HAP-1 (cell line): ENCODE measurements at regions not wholly inside any gene's neighbourhood (a gene's known extent, or its start where the extent isn't known, plus 50 kb on each side); places are given as distances from the start of the nearest gene placed in this dataset.

Experiments used
- DNase-seq, 2 experiments: peaks; one replicate each; pipeline ENCODE4 v3.0.0-alpha.2; 2016 to 2020; ENCODE audit warnings: low spot score in 2 of 2
- H3K27me3 ChIP-seq: fragments of 250-450 bp; sonication (Bioruptor Pico); 2 replicates; pipeline ENCODE4 v1.5.1; 2020; ENCODE audit warnings: low read depth, mild to moderate bottlenecking, moderate library complexity
- H3K36me3 ChIP-seq: fragments of 250-450 bp; sonication (Bioruptor Pico); replicated peaks from 2 replicates; pipeline ENCODE4 v1.5.1; 2020; ENCODE audit warnings: mild to moderate bottlenecking
- H3K4me1 ChIP-seq: fragments of 250-450 bp; sonication (Bioruptor Pico); 2 replicates; pipeline ENCODE4 v1.5.1; 2020; ENCODE audit warnings: mild to moderate bottlenecking
- H3K4me3 ChIP-seq: fragments of 250-450 bp; sonication (Bioruptor Pico); 2 replicates; pipeline ENCODE4 v1.5.1; 2020; ENCODE audit warnings: mild to moderate bottlenecking, moderate library complexity
- H3K9me3 ChIP-seq: fragments of 250-450 bp; sonication (Bioruptor Pico); 2 replicates; pipeline ENCODE4 v1.5.1; 2020; ENCODE audit warnings: mild to moderate bottlenecking, moderate library complexity
- in situ Hi-C: fragments of 300-500 bp; cut with MboI; formaldehyde crosslinking; loops from 3 replicates; pipeline ENCODE4 v1.14.3; 2020; ENCODE audit warnings: low sequenced_read_pairs, inconsistent platforms, mixed read lengths

DNA sequence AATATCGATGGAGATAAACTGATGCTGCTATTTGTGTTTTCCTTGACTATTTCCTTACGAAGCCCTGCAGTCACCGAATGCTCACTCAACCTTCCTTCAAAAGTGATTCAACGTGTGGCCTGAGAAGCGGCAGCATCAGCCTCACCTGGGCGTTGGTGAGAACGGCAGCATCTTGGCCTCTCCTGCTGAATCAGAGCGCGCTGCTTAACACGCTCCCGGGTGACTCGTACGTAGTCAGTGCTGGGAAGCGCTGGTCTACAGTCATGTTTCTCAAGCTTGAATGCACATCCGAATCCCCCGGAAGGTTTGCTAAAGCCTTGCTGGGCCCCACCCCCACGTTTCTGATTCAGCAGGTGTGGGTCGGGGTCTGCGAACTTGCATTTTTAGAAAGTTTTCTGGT is 214.1 kb upstream of the RREB1 start:
- Histone ChIP-seq H3K9me3 (no peaks in the 10 kb centered on the region), H3K27me3 (peaks cover 3% of the 10 kb centered on the region; the same call in 1 of the 2 replicates), H3K4me3 (no peak overlapping the region), H3K36me3 (no peaks in the 10 kb centered on the region), H3K4me1 (no peaks in the 10 kb centered on the region)
- DNase-seq, result no peak
- in situ Hi-C loops, result no loop called here

- in situ Hi-C loops, result no loop called here
- H3K27me3 ChIP-seq, result peaks cover 3% of the 10 kb centered on the region; the same call in 1 of the 2 replicates
- no peak for DNase-seq
Measured at GRCh38 chr6:6895929-6896328, 211.8 kb upstream of the RREB1 start.

DNA sequence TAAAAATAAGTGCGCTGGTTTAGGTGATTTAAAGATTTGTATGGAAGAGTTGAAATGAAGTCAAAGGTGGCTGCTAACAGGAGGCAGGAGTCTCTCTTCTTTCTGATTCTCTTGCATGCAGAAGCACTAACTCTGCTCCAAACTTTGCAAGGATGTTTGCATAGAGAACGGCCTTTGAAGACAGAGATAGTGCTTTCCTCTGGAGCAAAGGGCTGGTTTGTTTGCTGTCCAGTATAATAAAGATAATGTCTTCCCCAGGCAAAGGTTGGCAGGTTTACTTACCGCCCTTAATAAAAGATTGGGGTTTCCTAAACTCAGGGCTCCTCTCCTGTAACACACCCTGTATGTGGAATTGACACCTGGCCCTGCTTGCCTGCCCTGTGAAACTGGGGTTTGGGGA is 210.6 kb upstream of the RREB1 start:
- Histone ChIP-seq H3K4me3 (no peak overlapping the region), H3K36me3 (no peaks in the 10 kb centered on the region), H3K9me3 (no peaks in the 10 kb centered on the region), H3K4me1 (no peaks in the 10 kb centered on the region), H3K27me3 (peaks cover 3% of the 10 kb centered on the region; the same call in 1 of the 2 replicates)
- DNase-seq, result no peak
- in situ Hi-C loops, result no loop called here

More at GRCh38 chr6:6895929-6896328, 211.8 kb upstream of the RREB1 start:
- Histone ChIP-seq H3K4me3 (no peak overlapping the region), H3K36me3 (no peaks in the 10 kb centered on the region), H3K4me1 (no peaks in the 10 kb centered on the region), H3K9me3 (no peaks in the 10 kb centered on the region)

GRCh38 chr6:6900569-6901204 is 207.1 kb upstream of the RREB1 start:
- in situ Hi-C loops, result no loop called here
- peaks cover 3% of the 10 kb centered on the region; the same call in 1 of the 2 replicates for H3K27me3 ChIP-seq
- no peak overlapping the region for H3K4me3 ChIP-seq
- no peaks in the 10 kb centered on the region for H3K4me1 ChIP-seq
- no peaks in the 10 kb centered on the region for H3K36me3 ChIP-seq
- no peaks in the 10 kb centered on the region for H3K9me3 ChIP-seq
- no peak for DNase-seq

DNA sequence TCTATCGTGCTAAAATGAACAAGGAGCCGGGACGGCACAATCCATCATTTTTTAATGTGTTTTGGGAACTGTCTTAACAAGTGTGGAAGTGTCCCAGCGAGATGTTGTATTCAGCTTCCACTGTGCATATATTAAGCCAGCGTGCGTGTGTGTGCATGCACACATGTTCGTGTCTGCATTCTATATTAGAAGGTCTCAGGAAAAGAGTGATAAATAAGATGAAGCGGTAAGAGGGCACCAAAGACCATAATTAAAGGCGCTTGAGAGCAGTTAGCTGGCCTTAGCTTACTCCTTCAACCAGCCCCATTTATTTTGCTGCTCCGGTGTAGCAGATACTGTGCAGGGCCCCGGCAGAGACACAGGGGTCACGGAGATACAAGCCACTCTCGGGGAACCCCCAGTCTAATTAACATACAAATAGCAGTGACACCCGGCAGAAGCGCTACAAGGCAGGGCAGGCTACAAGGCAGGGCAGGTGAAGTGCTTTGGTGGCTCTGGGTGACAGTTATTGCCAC is 206.5 kb upstream of the RREB1 start:
- no peaks in the 10 kb centered on the region for H3K9me3 ChIP-seq
- no peaks in the 10 kb centered on the region for H3K36me3 ChIP-seq
- H3K4me3 ChIP-seq, result no peak overlapping the region
- in situ Hi-C loops, result no loop called here
- H3K4me1 ChIP-seq, result no peaks in the 10 kb centered on the region
- peaks cover 2% of the 10 kb centered on the region; the same call in 1 of the 2 replicates for H3K27me3 ChIP-seq
- no peak for DNase-seq

- no peak overlapping the region for H3K4me3 ChIP-seq
- in situ Hi-C loops, result no loop called here
- no peaks in the 10 kb centered on the region for H3K9me3 ChIP-seq
- H3K27me3 ChIP-seq, result no peaks in the 10 kb centered on the region
- no peaks in the 10 kb centered on the region for H3K36me3 ChIP-seq
- DNase-seq, result no peak
- no peaks in the 10 kb centered on the region for H3K4me1 ChIP-seq
Measured at GRCh38 chr6:6901945-6902344, 205.8 kb upstream of the RREB1 start.

- no peak for DNase-seq
- Histone ChIP-seq H3K9me3 (no peaks in the 10 kb centered on the region), H3K36me3 (no peaks in the 10 kb centered on the region), H3K27me3 (no peaks in the 10 kb centered on the region), H3K4me1 (no peaks in the 10 kb centered on the region), H3K4me3 (no peak overlapping the region)
- in situ Hi-C loops, result no loop called here
Measured at GRCh38 chr6:6905961-6906518, 201.7 kb upstream of the RREB1 start.

DNA sequence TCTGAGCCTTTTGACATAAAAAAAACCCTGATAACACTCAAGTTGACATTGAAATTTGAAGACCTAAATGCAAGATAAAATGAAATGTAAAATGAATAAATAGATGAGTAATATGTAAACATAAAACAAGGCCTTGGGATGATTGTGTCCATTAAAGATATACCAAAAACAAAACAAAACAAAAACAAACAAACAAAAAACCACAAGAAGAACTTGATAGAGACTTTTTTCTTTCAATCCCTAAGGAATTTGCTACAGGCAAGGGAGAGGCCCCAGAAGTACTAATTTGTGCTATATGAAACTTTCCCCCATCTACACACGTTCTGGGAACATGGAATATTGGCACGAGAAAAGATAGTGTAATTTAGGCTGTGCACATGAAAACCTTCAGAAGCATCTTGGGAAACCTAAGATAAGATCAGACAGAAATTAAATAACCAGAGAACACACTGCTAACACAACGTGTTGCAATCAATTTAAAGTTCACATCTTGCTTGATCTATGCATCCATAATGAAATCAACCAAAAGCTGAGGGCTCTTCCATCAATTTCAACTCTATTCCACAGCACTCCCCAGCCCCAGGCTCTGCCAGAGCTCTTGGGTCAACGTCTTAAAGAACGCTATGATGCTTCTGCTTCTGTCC is 201.1 kb upstream of the RREB1 start:
- H3K9me3 ChIP-seq, result no peaks in the 10 kb centered on the region

GRCh38 chr6:6907286-6907685 is 200.5 kb upstream of the RREB1 start:
- in situ Hi-C loops, result no loop called here
- Histone ChIP-seq H3K36me3 (no peaks in the 10 kb centered on the region), H3K27me3 (no peaks in the 10 kb centered on the region), H3K4me1 (no peaks in the 10 kb centered on the region), H3K4me3 (no peak overlapping the region), H3K9me3 (no peaks in the 10 kb centered on the region)
- no peak for DNase-seq

More for the DNA sequence above, 201.1 kb upstream of the RREB1 start:
- H3K27me3 ChIP-seq, result no peaks in the 10 kb centered on the region
- no peaks in the 10 kb centered on the region for H3K4me1 ChIP-seq
- no peaks in the 10 kb centered on the region for H3K36me3 ChIP-seq
- H3K4me3 ChIP-seq, result no peak overlapping the region
- DNase-seq, result no peak
- in situ Hi-C loops, result no loop called here

DNA sequence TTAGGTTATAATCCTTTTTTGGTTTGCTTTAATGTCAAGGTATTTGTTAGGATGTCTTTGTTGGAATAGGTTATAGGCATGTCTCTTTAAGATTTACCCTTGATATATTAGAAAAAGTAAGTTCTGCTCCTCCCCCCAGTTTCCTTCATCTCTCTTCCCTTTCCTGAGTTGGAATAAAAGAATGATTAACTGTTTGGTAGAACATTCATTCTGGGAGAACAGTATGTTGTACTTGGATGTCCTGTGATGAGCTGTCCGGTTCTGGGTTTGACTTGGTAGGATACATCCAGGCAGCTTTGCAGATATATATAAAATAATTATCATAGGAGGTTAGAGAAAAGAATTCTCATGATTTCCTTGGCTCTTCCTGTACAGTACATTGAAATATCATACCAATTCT is 199.6 kb upstream of the RREB1 start:
- no peak for DNase-seq
- Histone ChIP-seq H3K27me3 (no peaks in the 10 kb centered on the region), H3K4me1 (no peaks in the 10 kb centered on the region), H3K36me3 (no peaks in the 10 kb centered on the region), H3K9me3 (no peaks in the 10 kb centered on the region), H3K4me3 (no peak overlapping the region)
- in situ Hi-C loops, result no loop called here

DNA sequence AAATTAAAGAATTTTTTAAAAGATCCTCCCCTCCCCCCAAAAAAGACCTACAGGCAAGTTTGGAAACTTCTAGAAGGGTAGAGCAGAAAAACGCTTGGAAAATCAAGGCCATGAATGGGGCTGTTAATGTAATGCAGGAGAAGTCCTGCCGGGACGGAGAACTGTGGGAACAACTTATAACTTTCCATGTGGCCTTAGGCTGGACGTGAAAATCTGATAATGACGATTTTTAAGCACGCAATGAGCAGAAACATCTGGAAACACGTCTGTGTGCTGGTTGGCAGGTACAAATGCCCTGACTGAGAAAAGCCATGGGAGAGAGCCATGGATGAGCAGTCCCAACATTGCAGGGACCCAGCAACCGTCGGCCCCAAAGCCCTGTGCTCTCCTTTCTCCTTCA is 198.7 kb upstream of the RREB1 start:
- no peaks in the 10 kb centered on the region for H3K9me3 ChIP-seq
- in situ Hi-C loops, result no loop called here

GRCh38 chr6:6910734-6911295 is 196.9 kb upstream of the RREB1 start:
- no peak for DNase-seq
- H3K4me1 ChIP-seq, result no peaks in the 10 kb centered on the region
- no peaks in the 10 kb centered on the region for H3K27me3 ChIP-seq
- in situ Hi-C loops, result no loop called here
- H3K9me3 ChIP-seq, result no peaks in the 10 kb centered on the region
- H3K4me3 ChIP-seq, result no peak overlapping the region
- H3K36me3 ChIP-seq, result no peaks in the 10 kb centered on the region

More for the DNA sequence above, 198.7 kb upstream of the RREB1 start:
- H3K4me3 ChIP-seq, result no peak overlapping the region
- no peaks in the 10 kb centered on the region for H3K36me3 ChIP-seq
- DNase-seq, result no peak
- H3K27me3 ChIP-seq, result no peaks in the 10 kb centered on the region
- no peaks in the 10 kb centered on the region for H3K4me1 ChIP-seq

- no peaks in the 10 kb centered on the region for H3K27me3 ChIP-seq
- H3K9me3 ChIP-seq, result no peaks in the 10 kb centered on the region
- DNase-seq, result no peak
- in situ Hi-C loops, result no loop called here
- no peak overlapping the region for H3K4me3 ChIP-seq
- no peaks in the 10 kb centered on the region for H3K4me1 ChIP-seq
- no peaks in the 10 kb centered on the region for H3K36me3 ChIP-seq
Measured at GRCh38 chr6:6911391-6911790, 196.4 kb upstream of the RREB1 start.
